Thyroid gland (tissue), 4 donors: ENCODE measurements at regions not wholly inside any gene's neighbourhood (a gene's known extent, or its start where the extent isn't known, plus 50 kb on each side); places are given as distances from the start of the nearest gene placed in this dataset.

Experiments
- POLR2A ChIP-seq, 2 donors: fragments of 450-650 bp; IDR thresholded peaks; one replicate each; pipeline ENCODE4 v1.6.1; 2017; ENCODE audit warnings: antibody characterized with exemption in 2 of 2, mild to moderate bottlenecking in 2 of 2, moderate library complexity in 1 of 2
- TF ChIP-seq, protein P1 (sequence below), 6 experiments: fragments of 200-600 bp in 3 of 6; fragments of 450-650 bp in 3 of 6; sonication (generic) in 3 of 6; IDR thresholded peaks; one replicate each; pipeline ENCODE4 v1.5.1; 2016 to 2019; ENCODE audit warnings: antibody characterized with exemption in 6 of 6, mild to moderate bottlenecking in 2 of 6, inconsistent platforms in 1 of 6, moderate library complexity in 1 of 6

DNA sequence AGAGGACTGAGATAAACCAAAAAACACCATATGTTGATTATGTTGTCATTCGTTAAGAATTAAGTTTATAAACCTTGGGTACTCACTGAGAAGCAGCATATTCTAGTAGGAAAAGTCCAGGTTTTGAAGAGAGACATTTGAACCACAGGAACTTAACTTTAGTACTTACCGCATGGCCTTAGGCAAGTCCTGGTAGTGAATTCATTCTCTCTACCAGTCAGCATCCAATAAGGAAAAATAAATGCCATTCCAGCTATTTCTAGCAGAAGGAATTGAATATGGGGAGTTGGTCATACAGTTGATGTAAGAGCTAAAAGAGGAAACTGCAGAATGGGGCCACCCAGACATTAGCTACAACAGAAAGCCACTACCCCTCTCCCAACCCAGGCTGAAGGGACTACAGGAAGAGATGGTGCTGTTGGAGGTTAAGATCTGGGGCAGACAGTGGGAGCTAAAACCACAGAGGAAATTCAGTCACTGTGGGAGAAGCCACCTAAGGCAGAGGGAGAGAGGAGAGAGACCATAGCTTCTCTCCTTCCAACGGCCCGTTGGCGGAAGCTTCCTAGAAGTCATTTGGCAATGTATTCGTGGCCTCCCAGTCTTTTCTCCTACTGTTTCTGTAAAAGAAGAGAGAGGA lies 133.8 kb upstream of the RARB start:
- TF ChIP-seq POLR2A (IDR thresholded peaks at IDR 0.05), result no peak
- TF ChIP-seq, protein P1, sequence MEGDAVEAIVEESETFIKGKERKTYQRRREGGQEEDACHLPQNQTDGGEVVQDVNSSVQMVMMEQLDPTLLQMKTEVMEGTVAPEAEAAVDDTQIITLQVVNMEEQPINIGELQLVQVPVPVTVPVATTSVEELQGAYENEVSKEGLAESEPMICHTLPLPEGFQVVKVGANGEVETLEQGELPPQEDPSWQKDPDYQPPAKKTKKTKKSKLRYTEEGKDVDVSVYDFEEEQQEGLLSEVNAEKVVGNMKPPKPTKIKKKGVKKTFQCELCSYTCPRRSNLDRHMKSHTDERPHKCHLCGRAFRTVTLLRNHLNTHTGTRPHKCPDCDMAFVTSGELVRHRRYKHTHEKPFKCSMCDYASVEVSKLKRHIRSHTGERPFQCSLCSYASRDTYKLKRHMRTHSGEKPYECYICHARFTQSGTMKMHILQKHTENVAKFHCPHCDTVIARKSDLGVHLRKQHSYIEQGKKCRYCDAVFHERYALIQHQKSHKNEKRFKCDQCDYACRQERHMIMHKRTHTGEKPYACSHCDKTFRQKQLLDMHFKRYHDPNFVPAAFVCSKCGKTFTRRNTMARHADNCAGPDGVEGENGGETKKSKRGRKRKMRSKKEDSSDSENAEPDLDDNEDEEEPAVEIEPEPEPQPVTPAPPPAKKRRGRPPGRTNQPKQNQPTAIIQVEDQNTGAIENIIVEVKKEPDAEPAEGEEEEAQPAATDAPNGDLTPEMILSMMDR (IDR thresholded peaks at IDR 0.05), result no peak
